Dedifferentiated amniotic fluid mesenchymal stem cell (primary cell): ENCODE measurements at regions not wholly inside any gene's neighbourhood (a gene's known extent, or its start where the extent isn't known, plus 50 kb on each side); places are given as distances from the start of the nearest gene placed in this dataset.

Experiments used
- DNase-seq: peaks from one replicate; pipeline ENCODE4 v3.0.0-alpha.2; 2016; ENCODE audit errors: extremely low spot score

DNA sequence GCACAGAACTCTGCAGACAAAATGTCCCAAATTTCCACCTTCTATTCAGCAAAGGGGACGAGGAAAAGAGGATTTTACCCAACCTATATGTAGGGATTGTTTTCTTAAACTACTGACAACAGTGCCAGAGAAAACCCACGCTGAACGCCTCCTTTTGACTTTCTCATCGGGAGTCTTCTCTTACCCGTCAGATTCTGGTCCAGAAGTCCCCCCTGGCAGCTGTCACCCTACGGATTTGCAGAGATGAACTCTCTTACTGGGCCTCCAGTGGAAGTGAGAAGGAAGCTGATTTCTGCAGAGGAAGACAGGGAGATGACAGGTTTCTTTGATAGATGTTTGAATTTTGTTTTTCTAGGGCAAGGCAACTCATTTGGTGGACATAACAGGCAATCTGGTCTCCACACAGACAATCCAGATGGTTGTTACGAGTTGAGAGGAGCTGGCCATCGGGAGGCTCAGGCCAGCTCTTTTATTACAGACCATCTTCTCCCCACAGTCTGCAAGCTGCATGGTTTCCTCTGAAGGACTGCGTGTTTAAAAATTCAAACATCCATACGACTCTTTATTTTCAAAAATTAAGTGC is 804.3 kb downstream of the RNF144A start:
- DNase-seq, result no peak

DNA sequence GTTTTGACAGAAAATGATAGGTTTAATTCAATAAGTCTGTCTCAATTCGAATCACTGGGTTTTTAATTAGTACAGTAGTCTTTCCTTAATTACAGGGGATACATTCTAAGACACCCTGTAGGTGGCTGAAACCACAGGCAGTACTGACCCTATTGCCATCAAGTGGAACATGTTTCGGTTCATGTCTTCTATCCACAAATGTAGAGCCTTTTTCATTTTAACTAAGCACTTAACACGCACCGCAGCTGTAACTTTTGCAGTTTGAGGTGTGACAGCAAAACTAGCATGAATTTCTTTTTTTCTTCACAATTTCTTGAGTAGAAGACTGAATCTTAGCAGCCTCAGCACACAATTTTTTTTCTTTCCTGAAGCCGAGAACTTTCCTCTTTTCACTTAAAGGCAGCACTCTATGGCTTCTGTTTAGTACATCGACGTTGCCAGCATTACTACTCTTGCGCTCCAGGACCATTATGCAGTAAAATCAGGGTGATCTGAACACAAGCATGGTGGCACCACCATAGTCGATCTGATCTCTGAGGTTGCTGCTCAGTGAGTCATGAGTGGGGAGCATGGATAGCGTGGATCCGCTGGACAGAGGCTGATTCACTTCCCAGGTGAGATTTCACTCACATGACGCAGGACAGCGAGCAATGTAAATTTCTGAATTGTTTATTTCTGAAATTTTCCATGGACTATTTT is 805.1 kb downstream of the RNF144A start:
- DNase-seq, result no peak

DNA sequence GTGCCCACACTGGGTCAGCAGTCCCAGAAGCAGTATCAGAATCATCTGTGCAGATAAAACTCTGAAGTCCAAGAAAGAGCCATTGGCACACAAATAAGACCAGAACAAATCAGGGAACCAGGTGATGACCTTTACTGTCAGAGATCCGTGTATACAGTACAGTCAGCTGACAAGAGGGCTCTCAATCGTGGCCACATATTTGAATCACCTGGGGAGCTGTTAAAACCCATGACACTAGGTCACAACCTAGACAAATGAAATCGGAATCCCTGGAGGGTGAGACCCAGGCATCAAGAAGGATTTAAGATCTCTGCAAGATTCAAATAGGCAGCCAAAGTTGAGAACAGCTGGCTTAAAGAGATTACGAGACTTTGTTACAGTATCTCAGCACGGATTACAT is 807.1 kb downstream of the RNF144A start:
- no peak for DNase-seq

DNA sequence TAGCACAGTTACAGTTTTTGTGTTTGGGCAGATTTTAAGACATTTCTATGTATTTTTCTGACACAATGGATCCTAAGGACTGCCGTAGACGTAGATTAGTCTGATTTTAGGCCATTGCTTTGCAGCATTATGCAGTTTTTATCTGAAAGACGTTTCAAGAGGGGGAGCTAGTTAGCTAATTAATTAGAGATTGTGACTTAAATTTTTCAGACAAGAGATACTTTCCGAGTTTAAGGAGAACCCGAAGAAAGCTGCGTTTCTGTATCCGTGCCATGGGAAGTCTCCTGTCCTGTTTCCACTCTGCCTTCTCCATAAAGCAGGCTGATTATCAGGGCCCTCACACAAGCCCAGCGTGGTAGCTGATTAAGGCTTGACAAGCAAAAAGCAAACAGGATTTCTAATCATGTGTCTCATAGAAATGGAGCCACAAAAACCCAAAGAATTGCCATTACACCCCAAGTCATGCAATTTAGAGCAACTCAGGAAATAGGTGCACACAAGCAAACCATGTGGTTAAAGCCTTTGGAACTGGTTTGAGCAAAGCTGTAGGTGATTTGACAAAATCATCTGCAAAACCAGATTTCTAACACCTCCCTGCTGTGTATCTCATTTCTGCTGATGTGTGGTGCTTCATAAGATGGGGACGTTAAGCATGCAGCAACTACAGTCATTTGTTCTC is 808.1 kb downstream of the RNF144A start:
- DNase-seq, result no peak

DNA sequence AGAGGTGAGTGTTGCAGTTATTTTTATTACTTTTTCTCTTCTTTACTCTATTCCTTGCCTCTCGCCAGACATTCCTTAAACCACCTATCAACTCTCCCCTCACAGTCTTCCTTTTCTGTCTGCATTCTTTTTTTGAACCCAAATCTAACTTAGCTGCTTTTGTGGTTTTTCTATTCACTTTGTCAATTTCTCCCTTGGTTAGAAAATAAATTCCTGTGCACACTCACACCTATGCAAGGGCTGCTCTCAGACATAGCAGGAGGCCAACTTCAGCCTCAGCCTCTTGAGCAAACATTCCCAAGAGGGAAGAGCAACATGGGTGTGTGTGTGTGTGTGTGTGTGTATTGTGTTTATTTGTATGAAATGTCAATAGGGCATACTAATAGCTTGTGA is 808.6 kb downstream of the RNF144A start:
- no peak for DNase-seq

DNA sequence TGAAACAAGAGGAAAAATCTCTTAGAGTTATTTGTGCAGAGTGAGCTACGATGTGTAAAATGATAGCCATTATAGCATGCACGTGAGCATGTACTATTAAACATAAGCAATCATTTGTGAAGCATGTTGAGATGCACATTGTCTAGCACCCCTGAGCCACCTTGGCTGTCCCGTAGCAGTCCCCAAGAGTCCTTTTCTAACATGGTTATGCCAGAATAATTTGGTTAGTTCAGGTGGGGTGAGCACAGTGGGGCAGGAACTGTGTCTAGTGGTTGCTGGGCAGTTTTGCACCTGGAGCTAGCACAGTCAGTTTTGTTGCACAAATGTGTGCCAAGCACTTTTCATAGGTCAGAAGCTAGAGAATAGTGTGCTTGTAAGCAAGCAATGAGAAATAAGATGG is 809.8 kb downstream of the RNF144A start:
- no peak for DNase-seq

DNA sequence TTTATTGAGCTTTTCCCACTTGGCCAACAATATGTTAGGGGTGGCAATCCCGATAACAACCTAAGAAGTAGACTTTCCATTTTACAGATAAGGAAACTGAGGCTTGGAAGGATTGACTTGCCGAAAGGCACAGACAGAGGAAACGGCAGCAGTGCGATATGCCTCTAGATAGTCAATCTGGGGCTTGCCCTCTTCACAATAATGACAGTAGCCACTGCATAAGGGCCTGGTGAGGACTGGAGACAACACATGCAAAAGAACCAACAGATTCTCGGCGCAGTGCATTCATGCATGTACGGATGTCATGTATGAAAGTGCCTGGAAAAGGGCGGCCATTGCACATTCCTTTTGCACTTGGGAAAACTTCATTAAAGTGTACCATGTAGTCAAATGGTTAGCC is 811.2 kb downstream of the RNF144A start:
- no peak for DNase-seq

DNA sequence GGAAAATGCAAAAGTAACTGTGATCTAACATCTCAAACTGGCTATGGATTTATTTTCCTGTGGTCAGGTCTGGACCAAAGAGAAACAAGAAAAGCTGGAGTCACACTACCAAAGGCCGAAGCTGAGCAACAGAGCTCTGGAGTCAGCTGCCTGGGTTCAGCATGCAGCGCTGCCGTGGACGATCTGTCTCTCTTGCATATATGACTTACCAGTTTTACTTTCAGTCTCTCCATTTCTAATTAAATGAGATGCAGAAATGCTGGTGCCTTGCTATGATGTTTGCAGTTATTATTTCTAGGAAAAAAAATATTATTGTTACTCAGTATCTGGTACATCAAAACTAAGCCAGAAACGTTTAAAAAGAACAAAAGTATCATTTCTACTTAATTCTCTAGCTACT is 813.2 kb downstream of the RNF144A start:
- DNase-seq, result no peak

DNA sequence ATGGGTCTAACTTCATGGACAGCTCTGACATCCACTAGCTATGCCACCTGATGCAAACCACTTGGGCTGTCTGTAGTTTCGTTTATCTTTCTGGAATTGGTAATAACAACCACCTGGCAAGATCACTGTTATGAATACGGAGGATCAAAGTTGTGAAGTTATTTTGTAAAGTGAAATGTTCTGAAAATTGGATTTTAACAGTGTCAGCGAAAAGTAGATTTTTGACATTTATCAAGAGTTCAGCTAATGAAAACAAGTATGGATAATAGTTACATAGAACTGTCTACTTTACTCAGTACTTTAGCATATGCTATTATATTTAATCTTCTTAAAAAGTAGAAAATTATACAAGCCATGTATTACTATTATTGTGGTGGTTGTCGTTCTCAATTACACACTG is 813.8 kb downstream of the RNF144A start:
- no peak for DNase-seq

DNA sequence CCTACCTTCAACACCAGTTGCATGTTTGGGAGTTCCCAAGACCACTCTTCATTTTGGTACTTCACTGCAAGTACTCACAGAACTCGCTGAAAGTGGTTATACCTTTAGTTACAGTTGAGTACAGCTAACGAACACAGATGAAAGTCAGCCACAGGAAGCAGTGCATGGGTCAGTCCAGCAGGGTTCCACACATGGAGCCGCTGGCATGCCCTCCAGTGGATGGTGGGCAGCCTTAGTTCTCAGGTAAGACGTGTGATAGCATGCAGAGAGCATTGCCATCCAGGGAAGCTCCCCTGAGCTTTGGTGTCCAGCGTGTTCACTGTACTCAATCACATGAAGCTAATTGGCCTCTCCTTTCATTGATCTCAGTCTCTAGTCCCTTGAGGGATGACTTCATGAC is 815.3 kb downstream of the RNF144A start:
- DNase-seq, result no peak

DNA sequence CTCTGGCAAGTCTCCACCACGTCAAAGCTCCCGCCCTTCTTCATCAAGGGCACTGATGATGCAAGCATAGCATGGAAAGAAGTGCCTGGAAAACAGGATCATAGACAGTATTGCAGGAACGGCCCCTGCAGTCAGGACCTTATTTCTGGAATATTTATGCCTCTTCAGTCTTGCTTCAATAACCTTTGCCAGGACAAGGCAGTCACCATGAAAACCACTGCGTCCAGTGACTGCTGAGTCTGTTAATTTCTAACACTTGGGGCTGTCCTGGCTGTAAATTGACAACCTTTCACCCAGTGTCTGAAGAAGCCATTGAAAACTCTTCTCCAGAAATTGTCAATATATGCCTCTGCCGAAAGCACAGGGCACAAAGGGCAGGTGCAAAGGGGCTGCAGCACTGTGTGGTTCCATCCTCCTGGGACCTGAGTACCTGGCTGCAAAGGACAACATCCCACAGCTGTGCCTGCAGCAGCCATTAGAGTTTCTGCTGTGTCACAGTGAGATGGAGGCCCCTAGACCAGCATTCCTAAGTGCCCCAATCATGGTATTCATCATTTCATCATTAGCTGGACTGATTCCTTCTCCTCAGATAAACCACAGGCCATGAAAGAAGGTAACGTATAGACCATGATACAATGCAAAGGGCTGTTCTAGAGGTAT is 819.6 kb downstream of the RNF144A start:
- no peak for DNase-seq

DNA sequence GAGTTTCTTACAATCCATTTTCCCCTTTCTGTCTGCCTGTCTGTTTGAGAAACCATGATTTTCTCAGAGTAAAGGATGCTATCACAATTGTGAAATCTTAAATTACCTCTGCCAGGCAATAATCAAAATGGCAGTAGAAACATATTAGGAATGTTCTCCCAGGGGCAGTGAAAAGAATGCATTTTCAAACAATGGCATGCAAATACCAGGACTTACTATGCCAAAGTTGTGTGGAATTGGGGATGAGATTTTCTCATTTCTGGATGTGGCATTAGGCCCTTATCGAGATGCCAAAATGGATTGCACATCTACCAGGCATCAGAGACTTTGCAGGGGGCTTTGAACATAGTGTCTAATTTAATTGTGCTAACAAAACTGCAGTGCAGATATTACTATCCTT is 821.4 kb downstream of the RNF144A start:
- peak; percentile 21 for DNase-seq

DNA sequence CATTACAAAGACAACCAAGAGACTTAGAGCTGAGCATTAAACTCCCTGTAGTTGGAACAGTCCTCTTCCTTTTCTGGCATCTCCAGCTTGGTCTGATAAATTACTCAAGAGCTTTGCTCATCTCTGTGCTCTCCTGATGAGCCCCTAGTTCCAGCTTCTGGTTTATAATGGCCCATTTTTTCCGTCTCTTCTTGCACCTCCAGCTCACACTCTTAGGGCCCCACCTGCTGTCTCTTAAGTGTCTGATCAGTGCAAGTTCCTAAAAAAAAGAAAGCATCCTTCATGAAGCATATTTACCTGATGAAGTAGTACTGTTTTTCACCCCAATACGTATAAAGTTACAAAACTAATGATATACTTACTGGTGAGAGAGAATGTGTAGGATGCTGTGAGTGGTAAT is 822.9 kb downstream of the RNF144A start:
- DNase-seq, result no peak

DNA sequence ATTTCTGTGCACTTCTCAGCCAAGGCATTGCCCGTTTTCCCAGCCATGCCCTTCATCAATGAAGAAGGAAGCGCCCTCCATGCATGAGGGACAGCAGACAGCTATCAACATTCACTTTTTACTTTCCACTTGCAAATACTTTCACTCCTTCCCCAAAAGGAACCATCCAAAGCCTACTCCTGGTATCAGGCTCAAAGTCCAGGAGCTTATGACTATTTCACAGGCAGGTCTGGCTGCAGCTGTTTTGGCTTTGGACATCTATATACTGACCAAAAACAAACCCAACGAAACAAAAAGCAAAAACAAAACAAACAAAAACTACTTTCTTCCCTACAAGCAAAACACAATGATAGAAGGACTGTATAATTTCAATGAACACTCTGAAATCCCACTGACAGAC is 825.1 kb downstream of the RNF144A start:
- no peak for DNase-seq

DNA sequence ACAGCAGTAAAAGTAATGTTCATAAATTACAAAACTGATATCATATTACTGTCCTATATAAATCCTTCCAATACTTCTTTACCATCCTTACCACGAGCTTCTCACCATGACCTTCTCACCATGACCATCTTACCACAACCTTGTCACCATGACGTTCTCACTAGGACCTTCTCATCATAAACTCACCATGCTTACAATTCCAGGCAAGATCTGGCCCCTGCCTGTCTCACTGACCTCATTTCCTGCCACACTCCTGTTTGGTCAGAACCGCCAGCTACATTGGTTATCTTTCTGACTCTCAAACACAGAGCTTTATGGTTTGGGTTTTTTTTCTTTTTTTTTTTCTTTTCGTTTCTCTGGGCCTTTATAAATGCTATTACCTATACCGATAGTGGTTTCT is 827.6 kb downstream of the RNF144A start:
- DNase-seq, result no peak

DNA sequence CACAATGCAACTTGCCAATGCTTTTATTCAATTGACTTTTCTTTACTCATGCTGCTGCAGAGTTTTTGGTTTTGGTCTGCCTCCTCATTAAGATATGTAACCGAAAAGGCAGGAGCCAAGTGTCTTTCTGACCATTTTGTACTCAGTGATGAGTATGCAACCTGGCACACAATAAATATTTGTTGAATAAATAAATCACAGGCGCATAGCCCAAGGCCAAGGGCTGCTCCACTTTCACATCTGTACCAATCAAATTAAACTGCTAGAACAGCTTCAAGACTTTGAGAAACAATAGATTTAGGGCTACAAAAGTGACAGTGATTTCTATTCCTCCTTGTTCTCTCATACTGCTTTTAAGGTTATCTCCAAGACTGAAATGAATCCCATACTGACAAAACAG is 828.2 kb downstream of the RNF144A start:
- DNase-seq, result peak; percentile 23

DNA sequence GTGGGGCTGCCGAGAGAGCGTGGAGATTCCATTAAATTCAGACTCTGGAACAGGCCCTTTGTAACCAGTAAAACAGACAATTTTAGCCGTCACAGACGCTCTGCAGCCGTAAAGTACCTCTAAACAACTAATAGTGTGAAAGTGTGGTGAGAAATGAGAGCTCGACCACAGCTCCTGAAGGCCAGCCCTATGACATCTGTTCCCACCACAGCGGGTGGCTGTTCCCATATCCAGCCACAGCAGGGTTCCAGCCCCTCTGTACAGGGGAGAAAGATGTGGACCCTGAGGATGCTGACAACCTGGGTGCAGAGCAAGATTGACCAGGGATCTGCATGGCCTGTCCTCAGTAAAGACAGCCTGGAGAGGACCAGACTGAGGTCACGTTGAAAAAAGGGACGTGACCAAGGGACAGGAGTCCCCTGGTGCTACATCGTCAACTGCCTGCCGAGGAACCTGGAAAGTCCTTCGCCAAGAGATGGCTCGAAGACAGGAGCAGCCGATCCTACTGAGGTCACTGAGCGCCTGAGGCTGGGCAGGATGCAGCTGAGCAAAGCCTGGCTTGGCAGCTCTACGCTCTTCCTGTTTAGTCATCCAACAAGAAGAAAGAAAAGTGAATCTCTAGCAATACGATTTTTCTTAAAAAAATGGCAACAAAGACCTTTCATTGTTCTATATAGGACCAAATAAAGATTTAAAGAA is 831.7 kb downstream of the RNF144A start:
- DNase-seq, result no peak

DNA sequence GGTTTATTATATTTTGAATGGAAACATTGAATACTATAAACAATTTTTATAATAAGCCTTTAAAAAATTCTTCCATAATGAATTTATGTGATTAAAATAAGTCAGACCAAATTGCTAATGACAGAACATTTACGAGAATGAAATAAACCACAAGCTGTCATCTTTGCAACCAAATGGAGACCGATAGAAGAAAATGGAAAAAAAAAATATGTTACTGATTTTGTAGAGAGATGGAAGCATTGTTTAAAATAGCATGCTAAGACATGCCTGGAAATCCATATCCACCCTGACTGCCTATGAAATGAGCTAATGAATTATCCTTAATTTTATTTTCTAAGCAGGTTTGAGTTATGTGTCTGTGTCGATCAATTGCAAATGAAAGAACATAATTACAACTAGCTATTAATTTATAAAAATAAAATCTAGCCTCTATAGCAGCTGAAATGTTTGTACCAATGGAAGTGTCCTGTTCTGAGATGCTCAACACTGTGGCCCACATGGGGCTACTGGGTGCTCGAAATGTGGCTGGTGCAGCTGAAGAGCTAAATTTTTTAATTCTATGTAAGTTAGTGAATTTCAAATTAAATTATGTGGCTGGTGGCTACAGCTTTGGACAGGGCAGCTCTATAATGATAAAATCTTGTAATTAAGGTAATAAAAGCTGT is 832.8 kb downstream of the RNF144A start:
- DNase-seq, result no peak

DNA sequence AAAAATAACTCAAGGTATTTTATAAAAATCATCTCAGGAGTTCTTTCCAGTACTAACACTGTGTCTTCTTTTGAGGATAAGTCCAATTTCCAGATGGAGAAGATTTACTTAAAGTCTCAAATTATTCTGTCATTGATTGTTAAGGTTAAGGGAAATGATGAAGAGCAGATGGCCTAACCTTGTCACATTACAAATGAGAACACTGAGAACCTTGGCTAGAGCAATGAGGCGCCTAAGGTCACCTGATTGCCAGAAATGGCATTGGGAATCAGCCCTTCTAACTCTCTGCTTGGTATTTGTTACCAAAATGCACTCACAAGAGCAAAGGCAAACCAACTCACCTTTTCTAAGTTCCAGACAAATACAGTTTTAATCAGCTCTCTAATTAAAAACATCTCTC is 835.1 kb downstream of the RNF144A start:
- no peak for DNase-seq

DNA sequence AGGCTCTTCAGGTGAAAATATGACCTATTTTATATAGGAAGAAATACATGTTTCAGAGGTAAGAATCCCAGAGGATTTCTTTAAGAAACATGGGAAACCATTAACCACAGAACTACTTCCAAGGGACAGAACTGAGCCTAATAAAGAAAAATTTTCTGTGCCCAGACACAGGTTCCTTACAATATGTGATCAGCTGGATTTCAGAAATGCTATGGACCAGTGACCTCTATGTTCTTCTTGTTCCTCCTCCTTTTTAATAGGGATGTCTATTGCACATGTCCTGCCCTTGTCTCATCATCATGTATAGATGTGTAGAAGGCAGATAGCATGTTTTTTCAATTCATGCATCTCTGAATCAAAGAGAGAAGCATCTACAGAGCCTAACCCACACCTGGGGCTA is 836.6 kb downstream of the RNF144A start:
- DNase-seq, result no peak

DNA sequence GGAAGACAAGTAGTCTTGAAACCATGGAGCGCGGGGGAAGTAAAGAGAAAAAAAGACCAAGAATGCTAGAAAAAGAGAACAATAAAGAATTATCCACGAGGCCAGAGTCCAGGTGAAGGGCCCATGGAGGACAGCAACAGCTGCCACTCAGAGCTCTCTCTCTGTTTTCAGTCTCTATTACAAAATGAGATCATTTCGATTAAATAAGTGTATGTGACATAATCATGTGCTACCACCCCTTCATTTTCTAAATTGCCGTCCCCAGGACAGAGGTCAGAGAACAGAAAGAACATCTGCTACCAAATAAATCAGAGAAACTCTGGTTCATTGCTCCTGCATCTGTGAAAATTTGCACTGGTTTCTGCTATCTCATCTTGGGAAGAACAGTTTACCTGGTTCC is 838.7 kb downstream of the RNF144A start:
- no peak for DNase-seq
